ENCODE measurements at regions not wholly inside any gene's neighbourhood (a gene's known extent, or its start where the extent isn't known, plus 50 kb on each side); places are given as distances from the start of the nearest gene placed in this dataset.

DNA sequence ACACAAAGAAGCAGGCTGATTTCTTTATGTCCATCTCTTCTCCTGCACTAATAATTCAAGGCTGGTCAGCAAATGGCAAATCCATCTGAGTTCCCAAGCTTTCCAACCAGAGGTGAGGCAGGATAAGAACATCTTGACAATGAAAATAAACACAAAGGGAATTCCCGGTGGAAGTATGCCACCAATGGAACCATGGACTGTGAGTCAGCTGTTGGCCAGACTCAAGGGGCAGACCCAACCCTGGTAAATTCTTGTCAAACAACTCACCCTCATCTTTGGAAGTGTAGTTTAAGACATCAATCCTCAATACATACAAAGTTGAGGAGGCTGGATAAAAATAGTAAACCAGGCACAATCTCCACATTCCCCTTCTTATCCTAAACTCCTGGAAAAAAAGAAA, 74.3 kb upstream of the CES5A start:
- TF ChIP-seq, protein P1, sequence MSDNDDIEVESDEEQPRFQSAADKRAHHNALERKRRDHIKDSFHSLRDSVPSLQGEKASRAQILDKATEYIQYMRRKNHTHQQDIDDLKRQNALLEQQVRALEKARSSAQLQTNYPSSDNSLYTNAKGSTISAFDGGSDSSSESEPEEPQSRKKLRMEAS (IDR thresholded peaks at IDR 0.05), result no peak
- TF ChIP-seq CEBPB (IDR thresholded peaks at IDR 0.05) (no peak), TCF12 (IDR thresholded peaks at IDR 0.05; ENCODE audit: low read depth) (no peak), EP300 (IDR thresholded peaks at IDR 0.05; ENCODE audit: borderline replicate concordance) (no peak), NFIC (IDR thresholded peaks at IDR 0.05) (no peak), CREB1 (IDR thresholded peaks at IDR 0.05; ENCODE audit: low read depth) (no peak)

DNA sequence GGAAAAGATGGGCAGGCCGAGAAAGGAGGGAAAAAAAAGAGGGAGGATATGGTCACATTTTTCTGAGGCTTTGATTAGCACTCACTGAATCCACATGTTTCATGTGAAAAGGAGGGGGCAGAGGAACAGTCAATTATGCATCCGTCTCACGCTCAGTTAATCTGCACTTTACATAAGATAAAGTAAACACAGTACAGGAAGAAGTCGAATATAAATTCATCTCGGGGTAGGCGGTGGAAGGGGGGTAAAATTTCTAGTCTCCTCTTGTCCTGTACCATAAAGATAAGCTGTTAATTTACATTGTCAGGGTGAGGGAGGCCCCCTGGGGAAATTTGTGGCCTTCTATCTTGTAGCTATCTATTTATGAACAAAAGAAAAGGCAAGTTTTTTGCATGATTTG, 73.1 kb upstream of the CES5A start:
- TF ChIP-seq NFIC (IDR thresholded peaks at IDR 0.05) (no peak), EP300 (IDR thresholded peaks at IDR 0.05; ENCODE audit: borderline replicate concordance) (no peak), YY1 (IDR thresholded peaks at IDR 0.05; ENCODE audit: low read depth) (no peak), TEAD4 (IDR thresholded peaks at IDR 0.05) (no peak), ZBTB7A (IDR thresholded peaks at IDR 0.05; ENCODE audit: low read depth) (no peak), CREB1 (IDR thresholded peaks at IDR 0.05; ENCODE audit: low read depth) (no peak), FOXM1 (IDR thresholded peaks at IDR 0.05; ENCODE audit: borderline replicate concordance, low read depth) (no peak), CEBPB (IDR thresholded peaks at IDR 0.05) (no peak), EGR1 (IDR thresholded peaks at IDR 0.05) (no peak), TAF1 (IDR thresholded peaks at IDR 0.05; ENCODE audit: low read depth) (no peak), RAD21 (IDR thresholded peaks at IDR 0.05; ENCODE audit: low read depth) (no peak)
- TF ChIP-seq, protein P2, sequence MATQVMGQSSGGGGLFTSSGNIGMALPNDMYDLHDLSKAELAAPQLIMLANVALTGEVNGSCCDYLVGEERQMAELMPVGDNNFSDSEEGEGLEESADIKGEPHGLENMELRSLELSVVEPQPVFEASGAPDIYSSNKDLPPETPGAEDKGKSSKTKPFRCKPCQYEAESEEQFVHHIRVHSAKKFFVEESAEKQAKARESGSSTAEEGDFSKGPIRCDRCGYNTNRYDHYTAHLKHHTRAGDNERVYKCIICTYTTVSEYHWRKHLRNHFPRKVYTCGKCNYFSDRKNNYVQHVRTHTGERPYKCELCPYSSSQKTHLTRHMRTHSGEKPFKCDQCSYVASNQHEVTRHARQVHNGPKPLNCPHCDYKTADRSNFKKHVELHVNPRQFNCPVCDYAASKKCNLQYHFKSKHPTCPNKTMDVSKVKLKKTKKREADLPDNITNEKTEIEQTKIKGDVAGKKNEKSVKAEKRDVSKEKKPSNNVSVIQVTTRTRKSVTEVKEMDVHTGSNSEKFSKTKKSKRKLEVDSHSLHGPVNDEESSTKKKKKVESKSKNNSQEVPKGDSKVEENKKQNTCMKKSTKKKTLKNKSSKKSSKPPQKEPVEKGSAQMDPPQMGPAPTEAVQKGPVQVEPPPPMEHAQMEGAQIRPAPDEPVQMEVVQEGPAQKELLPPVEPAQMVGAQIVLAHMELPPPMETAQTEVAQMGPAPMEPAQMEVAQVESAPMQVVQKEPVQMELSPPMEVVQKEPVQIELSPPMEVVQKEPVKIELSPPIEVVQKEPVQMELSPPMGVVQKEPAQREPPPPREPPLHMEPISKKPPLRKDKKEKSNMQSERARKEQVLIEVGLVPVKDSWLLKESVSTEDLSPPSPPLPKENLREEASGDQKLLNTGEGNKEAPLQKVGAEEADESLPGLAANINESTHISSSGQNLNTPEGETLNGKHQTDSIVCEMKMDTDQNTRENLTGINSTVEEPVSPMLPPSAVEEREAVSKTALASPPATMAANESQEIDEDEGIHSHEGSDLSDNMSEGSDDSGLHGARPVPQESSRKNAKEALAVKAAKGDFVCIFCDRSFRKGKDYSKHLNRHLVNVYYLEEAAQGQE (IDR thresholded peaks at IDR 0.05; ENCODE audit: low read depth), result no peak
- TF ChIP-seq, protein P3, sequence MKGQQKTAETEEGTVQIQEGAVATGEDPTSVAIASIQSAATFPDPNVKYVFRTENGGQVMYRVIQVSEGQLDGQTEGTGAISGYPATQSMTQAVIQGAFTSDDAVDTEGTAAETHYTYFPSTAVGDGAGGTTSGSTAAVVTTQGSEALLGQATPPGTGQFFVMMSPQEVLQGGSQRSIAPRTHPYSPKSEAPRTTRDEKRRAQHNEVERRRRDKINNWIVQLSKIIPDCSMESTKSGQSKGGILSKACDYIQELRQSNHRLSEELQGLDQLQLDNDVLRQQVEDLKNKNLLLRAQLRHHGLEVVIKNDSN (IDR thresholded peaks at IDR 0.05), result no peak
- TF ChIP-seq, protein P1 (IDR thresholded peaks at IDR 0.05), result no peak

DNA sequence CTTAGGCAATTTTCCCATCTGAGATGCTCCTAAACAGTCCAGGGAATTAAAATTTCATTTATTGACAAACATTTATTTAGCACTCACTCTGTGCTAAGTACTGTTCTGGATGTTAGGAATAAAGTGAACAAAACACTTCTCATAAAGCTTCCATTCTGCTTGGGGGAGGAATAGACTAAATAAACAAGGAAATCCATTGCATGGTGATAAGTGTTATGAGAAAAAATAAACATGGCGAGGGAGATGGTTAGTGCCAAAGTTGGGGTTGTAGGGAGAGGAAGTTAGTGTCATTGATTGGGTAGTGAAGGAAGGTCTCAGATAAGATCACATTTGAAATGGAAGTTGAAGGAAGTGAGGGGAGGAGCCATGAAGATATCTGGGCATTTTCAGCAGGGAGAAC, 72.2 kb upstream of the CES5A start:
- TF ChIP-seq NFIC (IDR thresholded peaks at IDR 0.05) (no peak), FOXM1 (IDR thresholded peaks at IDR 0.05; ENCODE audit: borderline replicate concordance, low read depth) (no peak), TAF1 (IDR thresholded peaks at IDR 0.05; ENCODE audit: low read depth) (no peak), RAD21 (IDR thresholded peaks at IDR 0.05; ENCODE audit: low read depth) (no peak), CEBPB (IDR thresholded peaks at IDR 0.05) (no peak), TEAD4 (IDR thresholded peaks at IDR 0.05) (no peak), ZBTB7A (IDR thresholded peaks at IDR 0.05; ENCODE audit: low read depth) (no peak), EP300 (IDR thresholded peaks at IDR 0.05; ENCODE audit: borderline replicate concordance) (no peak), EGR1 (IDR thresholded peaks at IDR 0.05) (no peak), CREB1 (IDR thresholded peaks at IDR 0.05; ENCODE audit: low read depth) (no peak), YY1 (IDR thresholded peaks at IDR 0.05; ENCODE audit: low read depth) (no peak), TCF12 (IDR thresholded peaks at IDR 0.05; ENCODE audit: low read depth) (no peak)
- TF ChIP-seq, protein P2 (IDR thresholded peaks at IDR 0.05; ENCODE audit: low read depth), result no peak
- TF ChIP-seq, protein P1 (IDR thresholded peaks at IDR 0.05), result no peak
- TF ChIP-seq, protein P3 (IDR thresholded peaks at IDR 0.05), result no peak

DNA sequence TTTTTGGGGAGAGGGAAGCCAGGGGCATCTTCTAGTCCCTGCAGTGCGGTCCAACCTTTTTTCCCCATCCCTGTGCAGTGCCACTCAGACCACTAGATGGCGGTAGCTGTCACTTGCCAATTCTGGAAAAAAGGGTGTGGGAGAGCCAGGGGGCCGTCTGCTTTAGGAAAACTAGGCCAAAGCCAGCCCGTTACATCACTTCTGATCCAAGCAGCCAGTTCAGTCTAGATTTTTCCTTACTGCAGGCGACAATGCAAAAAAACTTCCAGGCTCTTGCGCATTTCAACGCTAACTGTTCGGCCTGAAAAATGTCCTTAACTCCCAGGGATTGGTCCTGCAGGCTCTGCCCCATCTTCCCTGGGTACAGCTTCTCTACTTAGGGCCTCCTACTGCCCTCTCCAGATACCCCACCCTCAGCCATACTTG, 69.2 kb upstream of the CES5A start:
- TF ChIP-seq, protein P2 (IDR thresholded peaks at IDR 0.05; ENCODE audit: low read depth), result no peak
- no peak for TF ChIP-seq FOXM1 (IDR thresholded peaks at IDR 0.05; ENCODE audit: borderline replicate concordance, low read depth)
- TF ChIP-seq RAD21 (IDR thresholded peaks at IDR 0.05; ENCODE audit: low read depth), result peak; percentile 77

DNA sequence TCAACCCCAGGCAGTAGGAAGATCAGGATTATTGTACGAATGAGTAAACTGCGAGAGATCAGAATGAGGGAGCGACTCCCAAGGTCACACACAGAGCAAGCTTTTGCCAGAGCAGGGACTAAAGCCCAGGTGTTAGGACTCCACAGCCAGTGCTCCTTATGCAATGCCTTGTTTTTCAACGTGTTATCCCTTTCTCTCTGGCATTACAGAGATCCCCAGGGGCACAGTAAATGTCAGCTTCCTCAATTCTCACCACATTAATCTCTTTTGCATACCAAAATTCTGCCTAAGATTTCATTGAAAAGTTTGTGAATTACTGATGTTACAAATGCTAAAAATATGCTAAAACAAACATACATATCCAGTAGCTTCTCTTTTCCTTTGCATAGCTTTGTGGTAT, 68.1 kb upstream of the CES5A start:
- no peak for TF ChIP-seq TAF1 (IDR thresholded peaks at IDR 0.05; ENCODE audit: low read depth)
- TF ChIP-seq FOXM1 (IDR thresholded peaks at IDR 0.05; ENCODE audit: borderline replicate concordance, low read depth), result no peak
- no peak for TF ChIP-seq NFIC (IDR thresholded peaks at IDR 0.05)
- TF ChIP-seq CEBPB (IDR thresholded peaks at IDR 0.05), result no peak
- no peak for TF ChIP-seq EP300 (IDR thresholded peaks at IDR 0.05; ENCODE audit: borderline replicate concordance)
- TF ChIP-seq EGR1 (IDR thresholded peaks at IDR 0.05), result no peak
- no peak for TF ChIP-seq TEAD4 (IDR thresholded peaks at IDR 0.05)
- TF ChIP-seq, protein P1 (IDR thresholded peaks at IDR 0.05), result no peak
- TF ChIP-seq, protein P3 (IDR thresholded peaks at IDR 0.05), result no peak
- TF ChIP-seq ZBTB7A (IDR thresholded peaks at IDR 0.05; ENCODE audit: low read depth), result no peak
- TF ChIP-seq RAD21 (IDR thresholded peaks at IDR 0.05; ENCODE audit: low read depth), result no peak
- no peak for TF ChIP-seq CREB1 (IDR thresholded peaks at IDR 0.05; ENCODE audit: low read depth)
- TF ChIP-seq YY1 (IDR thresholded peaks at IDR 0.05; ENCODE audit: low read depth), result no peak
- TF ChIP-seq, protein P2 (IDR thresholded peaks at IDR 0.05; ENCODE audit: low read depth), result no peak
- TF ChIP-seq TCF12 (IDR thresholded peaks at IDR 0.05; ENCODE audit: low read depth), result no peak

Data from Ishikawa (cell line).